ENCODE measurements at regions not wholly inside any gene's neighbourhood (a gene's known extent, or its start where the extent isn't known, plus 50 kb on each side); places are given as distances from the start of the nearest gene placed in this dataset.

- TF ChIP-seq, protein P1, sequence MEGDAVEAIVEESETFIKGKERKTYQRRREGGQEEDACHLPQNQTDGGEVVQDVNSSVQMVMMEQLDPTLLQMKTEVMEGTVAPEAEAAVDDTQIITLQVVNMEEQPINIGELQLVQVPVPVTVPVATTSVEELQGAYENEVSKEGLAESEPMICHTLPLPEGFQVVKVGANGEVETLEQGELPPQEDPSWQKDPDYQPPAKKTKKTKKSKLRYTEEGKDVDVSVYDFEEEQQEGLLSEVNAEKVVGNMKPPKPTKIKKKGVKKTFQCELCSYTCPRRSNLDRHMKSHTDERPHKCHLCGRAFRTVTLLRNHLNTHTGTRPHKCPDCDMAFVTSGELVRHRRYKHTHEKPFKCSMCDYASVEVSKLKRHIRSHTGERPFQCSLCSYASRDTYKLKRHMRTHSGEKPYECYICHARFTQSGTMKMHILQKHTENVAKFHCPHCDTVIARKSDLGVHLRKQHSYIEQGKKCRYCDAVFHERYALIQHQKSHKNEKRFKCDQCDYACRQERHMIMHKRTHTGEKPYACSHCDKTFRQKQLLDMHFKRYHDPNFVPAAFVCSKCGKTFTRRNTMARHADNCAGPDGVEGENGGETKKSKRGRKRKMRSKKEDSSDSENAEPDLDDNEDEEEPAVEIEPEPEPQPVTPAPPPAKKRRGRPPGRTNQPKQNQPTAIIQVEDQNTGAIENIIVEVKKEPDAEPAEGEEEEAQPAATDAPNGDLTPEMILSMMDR (IDR thresholded peaks at IDR 0.05), result no peak
- TF ChIP-seq POLR2A (IDR thresholded peaks at IDR 0.05), result no peak
These were observed 122.7 kb downstream of the WNT5A start for GRCh38 chr3:55364421-55364820.

Measured in lower leg skin (tissue), 3 donors.